ENCODE measurements at regions not wholly inside any gene's neighbourhood (a gene's known extent, or its start where the extent isn't known, plus 50 kb on each side); places are given as distances from the start of the nearest gene placed in this dataset.
"Not testable (repeated sequence)": the region's sequence is repeated elsewhere in the genome, so short reads cannot be mapped to it uniquely, and the experiment has no call there.

- no peaks in the 10 kb centered on the region for H3K27me3 Mint-ChIP-seq (ENCODE audit: low read depth in 3 of 3)
- no peak for TF ChIP-seq CTCF (IDR thresholded peaks at IDR 0.05)
- Histone ChIP-seq H3K4me3 (replicated peaks in 1 of 3; ENCODE audit: low read depth in 2 of 3, low read length in 3 of 3) (no peak overlapping the region), H3K36me3 (replicated peaks in 1 of 2; ENCODE audit: control insufficient read depth in 1 of 2, insufficient read depth in 2 of 2, low read length in 2 of 2) (no peaks in the 10 kb centered on the region), H3K9me3 (replicated peaks in 1 of 2; ENCODE audit: control insufficient read depth in 1 of 2, insufficient read depth in 1 of 2, low read length in 2 of 2) (no peaks in the 10 kb centered on the region), H3K9ac (ENCODE audit: insufficient read depth, low read length, poor library complexity, severe bottlenecking) (no peak overlapping the region), H2AFZ (ENCODE audit: insufficient read depth, low read depth, low read length, poor library complexity, severe bottlenecking) (no peak overlapping the region), H4K20me1 (ENCODE audit: insufficient read depth, low read length) (no peaks in the 10 kb centered on the region), H3K27ac (ENCODE audit: low read depth in 1 of 2, low read length in 2 of 2) (no peak overlapping the region), H3K4me2 (replicated peaks; ENCODE audit: extremely low read depth, low read length, poor library complexity, severe bottlenecking) (no peak overlapping the region), H3K27me3 (ENCODE audit: control insufficient read depth in 2 of 2, insufficient read depth in 2 of 2, low read length in 2 of 2) (no peaks in the 10 kb centered on the region), H3K79me2 (ENCODE audit: insufficient read depth, low read length) (no peaks in the 10 kb centered on the region), H3K4me1 (ENCODE audit: control insufficient read depth in 1 of 2, insufficient read depth in 2 of 2, low read length in 2 of 2) (no peaks in the 10 kb centered on the region)
- H3K9me3 Mint-ChIP-seq, result peaks cover 0 to 3% (median 0%) of the 10 kb centered on the region in 7 donors
- H3K36me3 Mint-ChIP-seq, result no peaks in the 10 kb centered on the region
- no peak overlapping the region for H3K27ac Mint-ChIP-seq
- no peak for DNase-seq
- no CpG with 5 or more reads among the region's 3 CpGs for WGBS (ENCODE audit: insufficient coverage)
- intact Hi-C loops (cut with micrococcal nuclease), result no loop called here
- H3K4me3 Mint-ChIP-seq, result no peak overlapping the region
- H3K4me1 Mint-ChIP-seq, result no peaks in the 10 kb centered on the region
Measured at GRCh38 chr2:208673631-208674030, 267.0 kb downstream of the PTH2R start.

- no peak overlapping the region for H3K4me3 Mint-ChIP-seq
- no peak for DNase-seq
- no peaks in the 10 kb centered on the region for H3K27me3 ChIP-seq (ENCODE audit: control insufficient read depth in 2 of 2, insufficient read depth in 2 of 2, low read length in 2 of 2)
- no peaks in the 10 kb centered on the region for H3K36me3 ChIP-seq (replicated peaks in 1 of 2; ENCODE audit: control insufficient read depth in 1 of 2, insufficient read depth in 2 of 2, low read length in 2 of 2)
- TF ChIP-seq CTCF (IDR thresholded peaks at IDR 0.05), result no peak
- H3K9ac ChIP-seq (ENCODE audit: insufficient read depth, low read length, poor library complexity, severe bottlenecking), result no peak overlapping the region
- WGBS (ENCODE audit: insufficient coverage), result no CpG with 5 or more reads among the region's 2 CpGs
- no peak overlapping the region for H2AFZ ChIP-seq (ENCODE audit: insufficient read depth, low read depth, low read length, poor library complexity, severe bottlenecking)
- H3K4me3 ChIP-seq (replicated peaks in 1 of 3; ENCODE audit: low read depth in 2 of 3, low read length in 3 of 3), result no peak overlapping the region
- peaks cover 0 to 3% (median 0%) of the 10 kb centered on the region in 3 donors for H3K27me3 Mint-ChIP-seq (ENCODE audit: low read depth in 3 of 3)
- H3K27ac Mint-ChIP-seq, result no peak overlapping the region
- no peak overlapping the region for H3K27ac ChIP-seq (ENCODE audit: low read depth in 1 of 2, low read length in 2 of 2)
- H3K79me2 ChIP-seq (ENCODE audit: insufficient read depth, low read length), result no peaks in the 10 kb centered on the region
- no peaks in the 10 kb centered on the region for H3K4me1 Mint-ChIP-seq
- H3K4me2 ChIP-seq (replicated peaks; ENCODE audit: extremely low read depth, low read length, poor library complexity, severe bottlenecking), result no peak overlapping the region
- H3K9me3 Mint-ChIP-seq, result peaks cover 0 to 4% (median 0%) of the 10 kb centered on the region in 7 donors
- H3K4me1 ChIP-seq (ENCODE audit: control insufficient read depth in 1 of 2, insufficient read depth in 2 of 2, low read length in 2 of 2), result no peaks in the 10 kb centered on the region
- H4K20me1 ChIP-seq (ENCODE audit: insufficient read depth, low read length), result no peaks in the 10 kb centered on the region
- H3K9me3 ChIP-seq (replicated peaks in 1 of 2; ENCODE audit: control insufficient read depth in 1 of 2, insufficient read depth in 1 of 2, low read length in 2 of 2), result no peaks in the 10 kb centered on the region
- intact Hi-C loops (cut with micrococcal nuclease), result no loop called here
- no peaks in the 10 kb centered on the region for H3K36me3 Mint-ChIP-seq
Measured at GRCh38 chr2:208674919-208675318, 268.3 kb downstream of the PTH2R start.

- H3K4me1 Mint-ChIP-seq; H3K9ac ChIP-seq (ENCODE audit: insufficient read depth, low read length, poor library complexity, severe bottlenecking); H3K79me2 ChIP-seq (ENCODE audit: insufficient read depth, low read length); H3K36me3 ChIP-seq (replicated peaks in 1 of 2; ENCODE audit: control insufficient read depth in 1 of 2, insufficient read depth in 2 of 2, low read length in 2 of 2); intact Hi-C loops (cut with micrococcal nuclease); H3K4me3 Mint-ChIP-seq; H3K36me3 Mint-ChIP-seq; H3K4me2 ChIP-seq (replicated peaks; ENCODE audit: extremely low read depth, low read length, poor library complexity, severe bottlenecking); H3K4me3 ChIP-seq (replicated peaks in 1 of 3; ENCODE audit: low read depth in 2 of 3, low read length in 3 of 3); H3K27me3 ChIP-seq (ENCODE audit: control insufficient read depth in 2 of 2, insufficient read depth in 2 of 2, low read length in 2 of 2); H4K20me1 ChIP-seq (ENCODE audit: insufficient read depth, low read length); H2AFZ ChIP-seq (ENCODE audit: insufficient read depth, low read depth, low read length, poor library complexity, severe bottlenecking); H3K27ac Mint-ChIP-seq; DNase-seq; H3K27me3 Mint-ChIP-seq (ENCODE audit: low read depth in 3 of 3); H3K4me1 ChIP-seq (ENCODE audit: control insufficient read depth in 1 of 2, insufficient read depth in 2 of 2, low read length in 2 of 2); H3K9me3 ChIP-seq (replicated peaks in 1 of 2; ENCODE audit: control insufficient read depth in 1 of 2, insufficient read depth in 1 of 2, low read length in 2 of 2); H3K27ac ChIP-seq (ENCODE audit: low read depth in 1 of 2, low read length in 2 of 2): not testable (repeated sequence)
- peaks cover 0 to 17% (median 5%) of the 10 kb centered on the region in 7 donors for H3K9me3 Mint-ChIP-seq
- 96% methylated on average over 11 of the region's 13 CpGs for WGBS (ENCODE audit: insufficient coverage)
Measured at GRCh38 chr2:208685929-208686328, 279.3 kb downstream of the PTH2R start.
